Tibial nerve (tissue), 4 donors: ENCODE measurements at regions not wholly inside any gene's neighbourhood (a gene's known extent, or its start where the extent isn't known, plus 50 kb on each side); places are given as distances from the start of the nearest gene placed in this dataset.

Experiments used
- EP300 ChIP-seq, 2 donors: sonication (generic); formaldehyde crosslinking; IDR thresholded peaks; one replicate each; pipeline ENCODE4 v1.6.1; 2017; ENCODE audit warnings: antibody characterized with exemption in 2 of 2, mild to moderate bottlenecking in 1 of 2
- TF ChIP-seq, protein P1 (sequence below), 5 experiments: fragments of 200-600 bp in 3 of 5; fragments of 450-650 bp in 2 of 5; sonication (generic) in 3 of 5; IDR thresholded peaks; one replicate each; pipeline ENCODE4 v1.5.1; 2016 to 2019; ENCODE audit warnings: antibody characterized with exemption in 5 of 5, mild to moderate bottlenecking in 3 of 5, moderate library complexity in 2 of 5

DNA sequence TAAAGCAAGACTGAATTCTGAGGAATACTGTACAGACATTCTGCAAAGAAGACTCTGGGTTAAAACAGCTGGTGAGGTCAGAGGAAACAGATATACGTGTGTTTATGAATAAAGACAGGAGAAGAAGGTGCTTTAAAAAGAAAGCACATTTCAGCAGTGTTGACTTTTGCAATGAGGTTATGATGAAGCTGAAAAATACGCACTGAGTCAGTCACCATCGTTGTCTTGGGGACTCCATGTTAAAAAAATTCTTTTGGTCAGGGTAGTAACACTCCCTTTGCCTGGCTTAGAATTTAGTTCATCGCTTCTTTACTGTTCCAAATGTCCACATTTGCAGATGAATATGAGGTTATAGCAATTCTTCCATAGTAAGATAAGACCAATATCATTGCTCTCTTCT lies 1049.0 kb downstream of the TSN start:
- no peak for TF ChIP-seq EP300 (IDR thresholded peaks at IDR 0.05)
- TF ChIP-seq, protein P1, sequence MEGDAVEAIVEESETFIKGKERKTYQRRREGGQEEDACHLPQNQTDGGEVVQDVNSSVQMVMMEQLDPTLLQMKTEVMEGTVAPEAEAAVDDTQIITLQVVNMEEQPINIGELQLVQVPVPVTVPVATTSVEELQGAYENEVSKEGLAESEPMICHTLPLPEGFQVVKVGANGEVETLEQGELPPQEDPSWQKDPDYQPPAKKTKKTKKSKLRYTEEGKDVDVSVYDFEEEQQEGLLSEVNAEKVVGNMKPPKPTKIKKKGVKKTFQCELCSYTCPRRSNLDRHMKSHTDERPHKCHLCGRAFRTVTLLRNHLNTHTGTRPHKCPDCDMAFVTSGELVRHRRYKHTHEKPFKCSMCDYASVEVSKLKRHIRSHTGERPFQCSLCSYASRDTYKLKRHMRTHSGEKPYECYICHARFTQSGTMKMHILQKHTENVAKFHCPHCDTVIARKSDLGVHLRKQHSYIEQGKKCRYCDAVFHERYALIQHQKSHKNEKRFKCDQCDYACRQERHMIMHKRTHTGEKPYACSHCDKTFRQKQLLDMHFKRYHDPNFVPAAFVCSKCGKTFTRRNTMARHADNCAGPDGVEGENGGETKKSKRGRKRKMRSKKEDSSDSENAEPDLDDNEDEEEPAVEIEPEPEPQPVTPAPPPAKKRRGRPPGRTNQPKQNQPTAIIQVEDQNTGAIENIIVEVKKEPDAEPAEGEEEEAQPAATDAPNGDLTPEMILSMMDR (IDR thresholded peaks at IDR 0.05), result no peak
